CD4-positive, alpha-beta memory T cell (primary cell): ENCODE measurements at regions not wholly inside any gene's neighbourhood (a gene's known extent, or its start where the extent isn't known, plus 50 kb on each side); places are given as distances from the start of the nearest gene placed in this dataset.

ENCODE experiments used
- CTCF ChIA-PET: fragments of 350-600 bp; sonication (Branson Sonifier 250); formaldehyde crosslinking; loops from one replicate; lab custom pipeline; 2021; ENCODE audit warnings: inconsistent platforms; ENCODE audit not compliant: partially characterized antibody; lab: Charles Lee
- POLR2A ChIA-PET: fragments of 350-600 bp; sonication (Branson Sonifier 250); formaldehyde crosslinking; loops from one replicate; lab custom pipeline; 2021; ENCODE audit not compliant: partially characterized antibody; lab: Charles Lee
- DNase-seq, 5 donors: peaks; one replicate each; pipeline versions ENCODE4 v3.0.0 to v3.0.0-alpha.2; 2020 to 2022; ENCODE audit warnings: mixed read lengths in 1 of 5
- H3K27ac ChIP-seq: one replicate; pipeline ENCODE4 v1.7.0; 2013; ENCODE audit warnings: low read depth, low read length
- H3K27me3 ChIP-seq: 2 replicates; pipeline ENCODE4 v1.7.0; 2013; ENCODE audit warnings: mild to moderate bottlenecking, low read length, moderate library complexity; ENCODE audit not compliant: insufficient read depth
- H3K36me3 ChIP-seq: 2 replicates; pipeline ENCODE4 v1.7.0; 2013; ENCODE audit warnings: mild to moderate bottlenecking, low read length, moderate library complexity; ENCODE audit not compliant: insufficient read depth
- H3K4me1 ChIP-seq: 2 replicates; pipeline ENCODE4 v1.7.0; 2013; ENCODE audit warnings: mild to moderate bottlenecking, low read length, moderate library complexity; ENCODE audit not compliant: insufficient read depth
- H3K4me3 ChIP-seq, 2 donors: one replicate each; pipeline ENCODE4 v1.7.0; 2013; ENCODE audit warnings: low read length in 2 of 2, mild to moderate bottlenecking in 1 of 2
- H3K9me3 ChIP-seq, 2 donors: one replicate each; pipeline ENCODE4 v1.7.0; 2013; ENCODE audit warnings: low read length in 2 of 2, control low read depth in 1 of 2; ENCODE audit not compliant: control insufficient read depth in 1 of 2
- H3K27ac Mint-ChIP-seq, 7 donors: one replicate each; pipeline ENCODE4 v1.8.0; 2020 to 2021; ENCODE audit warnings: mixed read lengths in 7 of 7, mild to moderate bottlenecking in 6 of 7, inconsistent platforms in 3 of 7, moderate library complexity in 3 of 7
- H3K27me3 Mint-ChIP-seq, 2 donors: one replicate each; pipeline ENCODE4 v1.8.0; 2020 to 2021; ENCODE audit warnings: mixed read lengths in 2 of 2
- H3K36me3 Mint-ChIP-seq, 2 donors: one replicate each; pipeline ENCODE4 v1.8.0; 2020 to 2021; ENCODE audit warnings: mixed read lengths in 2 of 2, inconsistent platforms in 1 of 2, mild to moderate bottlenecking in 1 of 2
- H3K4me1 Mint-ChIP-seq, 4 donors: one replicate each; pipeline ENCODE4 v1.8.0; 2020 to 2021; ENCODE audit warnings: mixed read lengths in 4 of 4, mild to moderate bottlenecking in 1 of 4
- H3K4me3 Mint-ChIP-seq, 8 donors: one replicate each; pipeline ENCODE4 v1.8.0; 2020 to 2021; ENCODE audit warnings: mixed read lengths in 8 of 8, mild to moderate bottlenecking in 7 of 8, moderate library complexity in 6 of 8, inconsistent platforms in 3 of 8
- H3K9me3 Mint-ChIP-seq, 8 donors: one replicate each; pipeline ENCODE4 v1.8.0; 2020 to 2021; ENCODE audit warnings: mixed read lengths in 8 of 8, mild to moderate bottlenecking in 5 of 8, inconsistent platforms in 3 of 8, moderate library complexity in 1 of 8
- intact Hi-C: fragments of 100-400 bp; cut with micrococcal nuclease; formaldehyde crosslinking; loops from one replicate; pipeline ENCODE4 v1.15.1; 2023

GRCh38 chr9:108569624-108570023, 286.2 kb downstream of the ACTL7B start:
- DNase-seq: no peak

GRCh38 chr9:108568093-108568492, 287.7 kb downstream of the ACTL7B start:
- Mint-ChIP-seq H3K4me3 (no peak overlapping the region), H3K27ac (no peak overlapping the region), H3K9me3 (peaks cover 0 to 5% (median 0%) of the 10 kb centered on the region in 8 donors), H3K36me3 (no peaks in the 10 kb centered on the region), H3K27me3 (peaks cover 2 to 7% of the 10 kb centered on the region in 2 donors), H3K4me1 (no peaks in the 10 kb centered on the region)
- Histone ChIP-seq H3K9me3 (no peaks in the 10 kb centered on the region), H3K27me3 (no peaks in the 10 kb centered on the region), H3K27ac (no peak overlapping the region), H3K4me3 (no peak overlapping the region), H3K4me1 (no peaks in the 10 kb centered on the region), H3K36me3 (no peaks in the 10 kb centered on the region)
- ChIA-PET POLR2A (no interaction called here), CTCF (no interaction called here)
- intact Hi-C loops: no loop called here
- DNase-seq: no peak

More at GRCh38 chr9:108569624-108570023, 286.2 kb downstream of the ACTL7B start:
- Mint-ChIP-seq H3K27ac (no peak overlapping the region), H3K9me3 (peaks cover 0 to 3% (median 0%) of the 10 kb centered on the region in 8 donors), H3K27me3 (peaks cover 2 to 7% of the 10 kb centered on the region in 2 donors), H3K4me3 (no peak overlapping the region), H3K36me3 (no peaks in the 10 kb centered on the region), H3K4me1 (no peaks in the 10 kb centered on the region)
- POLR2A ChIA-PET: no interaction called here
- no peaks in the 10 kb centered on the region for H3K27me3 ChIP-seq
- CTCF ChIA-PET: interaction anchor here (1.5 kb wide), 1 partner anchor 34 kb away, joined by 3 read pairs; no protein-coding TSS in a partner anchor
- H3K4me1 ChIP-seq: no peaks in the 10 kb centered on the region
- no peak overlapping the region for H3K4me3 ChIP-seq
- no peaks in the 10 kb centered on the region for H3K36me3 ChIP-seq
- intact Hi-C loops: no loop called here
- no peak overlapping the region for H3K27ac ChIP-seq
- H3K9me3 ChIP-seq: no peaks in the 10 kb centered on the region

- no peaks in the 10 kb centered on the region for H3K4me1 Mint-ChIP-seq
- Histone ChIP-seq H3K36me3 (no peaks in the 10 kb centered on the region), H3K27me3 (no peaks in the 10 kb centered on the region), H3K27ac (no peak overlapping the region), H3K4me3 (no peak overlapping the region), H3K9me3 (no peaks in the 10 kb centered on the region), H3K4me1 (no peaks in the 10 kb centered on the region)
- no peaks in the 10 kb centered on the region for H3K36me3 Mint-ChIP-seq
- no peak overlapping the region for H3K4me3 Mint-ChIP-seq
- intact Hi-C loops: no loop called here
- H3K9me3 Mint-ChIP-seq: peaks cover 0 to 5% (median 0%) of the 10 kb centered on the region in 8 donors
- ChIA-PET CTCF (no interaction called here), POLR2A (no interaction called here)
- H3K27ac Mint-ChIP-seq: no peak overlapping the region
- H3K27me3 Mint-ChIP-seq: peaks cover 2 to 7% of the 10 kb centered on the region in 2 donors
- no peak for DNase-seq
Observed at GRCh38 chr9:108567571-108567970, 288.2 kb downstream of the ACTL7B start.

DNA sequence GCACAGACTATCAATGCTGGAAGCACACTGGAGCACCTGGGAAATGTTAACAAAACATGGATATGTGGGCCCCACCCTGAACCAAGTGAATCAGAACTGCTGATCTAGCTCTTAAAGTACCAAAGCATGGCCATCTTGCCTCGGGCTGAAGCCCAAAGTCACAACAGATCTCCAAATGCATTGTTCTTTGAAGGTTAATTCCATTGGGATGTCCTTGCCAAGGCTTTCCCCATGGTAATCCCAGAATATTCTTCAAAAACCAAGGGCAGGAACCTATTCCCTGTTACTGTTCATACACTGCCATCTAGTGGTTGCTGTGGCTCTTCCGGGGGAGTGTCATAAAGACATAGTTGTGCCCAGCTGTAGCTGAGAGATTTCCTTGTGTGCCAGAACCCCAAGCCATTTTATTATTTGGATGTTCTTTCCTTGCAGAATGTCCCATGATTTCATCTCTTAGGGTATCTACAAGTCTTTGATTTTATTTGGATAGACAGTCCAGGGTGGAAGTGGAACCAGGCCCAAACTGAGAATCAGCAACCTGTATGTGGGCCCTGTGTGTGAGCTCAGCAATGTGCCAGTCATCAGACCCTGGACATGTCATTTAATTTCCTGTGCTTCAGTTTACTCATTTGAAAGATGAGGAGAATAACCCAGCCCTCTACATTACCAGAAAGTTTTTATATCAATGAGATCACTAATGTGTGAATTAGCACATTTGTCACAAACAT, 290.0 kb downstream of the ACTL7B start:
- no peaks in the 10 kb centered on the region for H3K36me3 Mint-ChIP-seq
- no peak for DNase-seq
- peaks cover 0 to 6% (median 0%) of the 10 kb centered on the region in 8 donors for H3K9me3 Mint-ChIP-seq
- ChIA-PET CTCF (no interaction called here), POLR2A (no interaction called here)
- no peak overlapping the region for H3K27ac Mint-ChIP-seq
- no peak overlapping the region for H3K27ac ChIP-seq
- H3K36me3 ChIP-seq: no peaks in the 10 kb centered on the region
- no peaks in the 10 kb centered on the region for H3K4me1 Mint-ChIP-seq
- H3K9me3 ChIP-seq: no peaks in the 10 kb centered on the region
- H3K4me1 ChIP-seq: no peaks in the 10 kb centered on the region
- peaks cover 0 to 7% of the 10 kb centered on the region in 2 donors for H3K27me3 Mint-ChIP-seq
- H3K4me3 ChIP-seq: no peak overlapping the region
- intact Hi-C loops: no loop called here
- H3K4me3 Mint-ChIP-seq: no peak overlapping the region
- H3K27me3 ChIP-seq: no peaks in the 10 kb centered on the region

DNA sequence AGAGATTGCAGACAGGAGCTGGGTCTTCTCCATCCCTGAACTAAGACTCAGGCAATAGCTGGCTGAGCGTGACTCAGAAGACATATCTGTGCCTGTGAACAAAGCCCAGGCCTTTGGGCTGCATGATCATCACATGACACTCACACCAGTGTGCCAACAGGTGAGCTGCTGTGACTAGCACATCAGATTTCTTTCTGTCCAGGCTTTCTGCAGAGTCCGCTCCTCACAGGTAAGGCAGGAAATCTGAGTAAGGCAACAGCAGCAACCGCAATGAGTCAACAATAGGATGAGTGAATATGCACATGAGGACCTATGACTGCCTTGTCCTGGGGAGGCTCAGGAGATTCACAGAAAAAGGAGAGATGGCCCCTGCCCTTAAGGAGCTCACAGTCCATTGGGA, 293.6 kb downstream of the ACTL7B start:
- ChIA-PET CTCF (no interaction called here), POLR2A (no interaction called here)
- Histone ChIP-seq H3K27ac (no peak overlapping the region), H3K9me3 (no peaks in the 10 kb centered on the region), H3K36me3 (no peaks in the 10 kb centered on the region), H3K27me3 (no peaks in the 10 kb centered on the region), H3K4me3 (no peak overlapping the region), H3K4me1 (no peaks in the 10 kb centered on the region)
- Mint-ChIP-seq H3K9me3 (peaks cover 0 to 6% (median 0%) of the 10 kb centered on the region in 8 donors), H3K4me3 (no peak overlapping the region), H3K27ac (no peak overlapping the region), H3K36me3 (no peaks in the 10 kb centered on the region), H3K27me3 (no peaks in the 10 kb centered on the region), H3K4me1 (no peaks in the 10 kb centered on the region)
- DNase-seq: no peak
- intact Hi-C loops: no loop called here

DNA sequence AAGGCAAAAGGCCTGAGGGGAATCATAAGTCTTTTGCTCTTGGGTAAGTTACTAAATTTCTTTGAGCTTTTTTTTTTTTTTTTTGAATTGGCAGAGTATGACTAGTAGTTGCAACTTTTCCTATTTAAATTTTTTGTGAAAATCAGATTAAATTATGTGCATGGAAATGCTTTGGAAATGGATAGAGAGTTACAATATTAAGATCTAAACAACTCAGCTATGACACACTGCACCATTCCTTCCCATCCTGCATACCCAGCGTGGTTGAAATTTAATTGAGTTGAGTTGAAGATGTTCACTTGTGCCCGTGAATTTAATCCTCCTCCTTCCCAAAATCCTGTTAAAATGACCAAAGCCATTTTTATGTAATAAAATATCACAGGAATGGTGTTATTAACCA, 296.4 kb downstream of the ACTL7B start:
- Mint-ChIP-seq H3K4me3 (no peak overlapping the region), H3K27ac (no peak overlapping the region), H3K9me3 (peaks cover 0 to 5% (median 0%) of the 10 kb centered on the region in 8 donors), H3K27me3 (no peaks in the 10 kb centered on the region), H3K36me3 (no peaks in the 10 kb centered on the region), H3K4me1 (no peaks in the 10 kb centered on the region)
- ChIA-PET POLR2A (no interaction called here), CTCF (interaction anchor here (0.7 kb wide), 1 partner anchor 303 kb away, joined by 3 read pairs; no protein-coding TSS in a partner anchor)
- H3K27ac ChIP-seq: no peak overlapping the region
- no peaks in the 10 kb centered on the region for H3K9me3 ChIP-seq
- intact Hi-C loops: no loop called here
- H3K27me3 ChIP-seq: no peaks in the 10 kb centered on the region
- no peaks in the 10 kb centered on the region for H3K4me1 ChIP-seq
- H3K36me3 ChIP-seq: no peaks in the 10 kb centered on the region
- no peak for DNase-seq
- no peak overlapping the region for H3K4me3 ChIP-seq

GRCh38 chr9:108554831-108555230, 301.0 kb downstream of the ACTL7B start:
- no peaks in the 10 kb centered on the region for H3K36me3 Mint-ChIP-seq
- Histone ChIP-seq H3K4me3 (no peak overlapping the region), H3K36me3 (no peaks in the 10 kb centered on the region), H3K4me1 (no peaks in the 10 kb centered on the region), H3K27ac (no peak overlapping the region), H3K27me3 (no peaks in the 10 kb centered on the region), H3K9me3 (no peaks in the 10 kb centered on the region)
- H3K27me3 Mint-ChIP-seq: no peaks in the 10 kb centered on the region
- POLR2A ChIA-PET: no interaction called here
- H3K27ac Mint-ChIP-seq: no peak overlapping the region
- CTCF ChIA-PET: no interaction called here
- intact Hi-C loops: no loop called here
- DNase-seq: no peak
- no peak overlapping the region for H3K4me3 Mint-ChIP-seq
- no peaks in the 10 kb centered on the region for H3K4me1 Mint-ChIP-seq
- no peaks in the 10 kb centered on the region for H3K9me3 Mint-ChIP-seq
